Neural crest cell (in vitro differentiated cells): ENCODE measurements at regions not wholly inside any gene's neighbourhood (a gene's known extent, or its start where the extent isn't known, plus 50 kb on each side); places are given as distances from the start of the nearest gene placed in this dataset.

Experiments
- DNase-seq: peaks from one replicate; pipeline ENCODE4 v3.0.0; 2021; ENCODE audit warnings: low read depth, mixed read lengths, low spot score
- H3K27ac Mint-ChIP-seq: one replicate; pipeline ENCODE4 v1.8.0; 2021; ENCODE audit warnings: mild to moderate bottlenecking, mixed read lengths; ENCODE audit not compliant: unreplicated experiment
- H3K27me3 Mint-ChIP-seq: 2 replicates; pipeline ENCODE4 v1.8.0; 2021; ENCODE audit warnings: low read depth, mild to moderate bottlenecking, mixed read lengths
- H3K36me3 Mint-ChIP-seq: 2 replicates; pipeline ENCODE4 v1.8.0; 2021; ENCODE audit warnings: low read depth, mild to moderate bottlenecking, mixed read lengths
- H3K4me1 Mint-ChIP-seq: 2 replicates; pipeline ENCODE4 v1.8.0; 2021; ENCODE audit warnings: mixed read lengths
- H3K4me3 Mint-ChIP-seq: one replicate; pipeline ENCODE4 v1.8.0; 2021; ENCODE audit warnings: mild to moderate bottlenecking, mixed read lengths
- H3K9me3 Mint-ChIP-seq: 2 replicates; pipeline ENCODE4 v1.8.0; 2021; ENCODE audit warnings: mixed read lengths
- CTCF ChIP-seq: fragments of 200-600 bp; sonication (generic); conservative IDR thresholded peaks from 2 replicates; pipeline ENCODE4 v1.5.0; 2021; ENCODE audit warnings: antibody characterized with exemption, mild to moderate bottlenecking

- Mint-ChIP-seq H3K9me3 (no peaks in the 10 kb centered on the region), H3K4me3 (no peak overlapping the region), H3K27me3 (no peaks in the 10 kb centered on the region)
These were observed 469.5 kb downstream of the TSHZ3 start for GRCh38 chr19:30879736-30880135.

GRCh38 chr19:30879225-30879624 is 470.0 kb downstream of the TSHZ3 start:
- H3K9me3 Mint-ChIP-seq = no peaks in the 10 kb centered on the region
- no peak overlapping the region for H3K4me3 Mint-ChIP-seq
- no peak for DNase-seq
- H3K27ac Mint-ChIP-seq = no peak overlapping the region
- no peak for TF ChIP-seq CTCF
- no peaks in the 10 kb centered on the region for H3K4me1 Mint-ChIP-seq
- no peaks in the 10 kb centered on the region for H3K27me3 Mint-ChIP-seq
- no peaks in the 10 kb centered on the region for H3K36me3 Mint-ChIP-seq

More at GRCh38 chr19:30879736-30880135, 469.5 kb downstream of the TSHZ3 start:
- no peak overlapping the region for H3K27ac Mint-ChIP-seq
- no peaks in the 10 kb centered on the region for H3K36me3 Mint-ChIP-seq
- no peak for DNase-seq
- no peak for TF ChIP-seq CTCF
- no peaks in the 10 kb centered on the region for H3K4me1 Mint-ChIP-seq

GRCh38 chr19:30878495-30878894 is 470.7 kb downstream of the TSHZ3 start:
- Mint-ChIP-seq H3K4me1 (no peaks in the 10 kb centered on the region), H3K27me3 (no peaks in the 10 kb centered on the region), H3K36me3 (no peaks in the 10 kb centered on the region), H3K27ac (no peak overlapping the region), H3K4me3 (no peak overlapping the region), H3K9me3 (no peaks in the 10 kb centered on the region)
- no peak for DNase-seq
- no peak for TF ChIP-seq CTCF

GRCh38 chr19:30877661-30878113 is 471.5 kb downstream of the TSHZ3 start:
- Mint-ChIP-seq H3K27me3 (no peaks in the 10 kb centered on the region), H3K36me3 (no peaks in the 10 kb centered on the region), H3K4me3 (no peak overlapping the region), H3K9me3 (no peaks in the 10 kb centered on the region), H3K27ac (no peak overlapping the region), H3K4me1 (no peaks in the 10 kb centered on the region)
- no peak for DNase-seq
- TF ChIP-seq CTCF = no peak

GRCh38 chr19:30873691-30874090 is 475.5 kb downstream of the TSHZ3 start:
- H3K4me1 Mint-ChIP-seq = no peaks in the 10 kb centered on the region
- H3K9me3 Mint-ChIP-seq = no peaks in the 10 kb centered on the region
- peaks cover 4% of the 10 kb centered on the region for H3K27me3 Mint-ChIP-seq
- no peaks in the 10 kb centered on the region for H3K36me3 Mint-ChIP-seq
- DNase-seq = no peak
- H3K4me3 Mint-ChIP-seq = no peak overlapping the region
- no peak overlapping the region for H3K27ac Mint-ChIP-seq
- TF ChIP-seq CTCF = no peak

- no peak overlapping the region for H3K4me3 Mint-ChIP-seq
- TF ChIP-seq CTCF = no peak
- peaks cover 3% of the 10 kb centered on the region for H3K9me3 Mint-ChIP-seq
- H3K27me3 Mint-ChIP-seq = peaks cover 7% of the 10 kb centered on the region
- H3K27ac Mint-ChIP-seq = no peak overlapping the region
- no peak for DNase-seq
- no peaks in the 10 kb centered on the region for H3K36me3 Mint-ChIP-seq
- H3K4me1 Mint-ChIP-seq = no peaks in the 10 kb centered on the region
These were observed 476.2 kb downstream of the TSHZ3 start for GRCh38 chr19:30873003-30873402.
